ENCODE measurements at regions not wholly inside any gene's neighbourhood (a gene's known extent, or its start where the extent isn't known, plus 50 kb on each side); places are given as distances from the start of the nearest gene placed in this dataset.

- H3K9me3 Mint-ChIP-seq: peaks cover 12% of the 10 kb centered on the region
- H3K27me3 Mint-ChIP-seq (ENCODE audit: low read depth, poor library complexity): peaks cover 3% of the 10 kb centered on the region
- no peak overlapping the region for H3K4me3 Mint-ChIP-seq
- DNase-seq: no peak
- peaks cover 11% of the 10 kb centered on the region for H3K4me1 Mint-ChIP-seq
- H3K36me3 Mint-ChIP-seq (ENCODE audit: low read depth): no peaks in the 10 kb centered on the region
- no peak overlapping the region for H3K27ac Mint-ChIP-seq
- TF ChIP-seq CTCF (IDR thresholded peaks at IDR 0.05): no peak
Observed at GRCh38 chr13:21967871-21968270, 297.0 kb downstream of the FGF9 start.

GRCh38 chr13:21970172-21970571 lies 299.3 kb downstream of the FGF9 start:
- Mint-ChIP-seq H3K4me1 (peaks cover 17% of the 10 kb centered on the region), H3K27me3 (ENCODE audit: low read depth, poor library complexity) (no peaks in the 10 kb centered on the region), H3K27ac (no peak overlapping the region), H3K36me3 (ENCODE audit: low read depth) (no peaks in the 10 kb centered on the region), H3K9me3 (no peaks in the 10 kb centered on the region), H3K4me3 (no peak overlapping the region)
- no peak for TF ChIP-seq CTCF (IDR thresholded peaks at IDR 0.05)
- DNase-seq: no peak

- peaks cover 17% of the 10 kb centered on the region for H3K4me1 Mint-ChIP-seq
- no peak for TF ChIP-seq CTCF (IDR thresholded peaks at IDR 0.05)
- H3K4me3 Mint-ChIP-seq: no peak overlapping the region
Observed at GRCh38 chr13:21970918-21971317, 300.0 kb downstream of the FGF9 start.

GRCh38 chr13:21971662-21972621 lies 301.1 kb downstream of the FGF9 start:
- H3K36me3 Mint-ChIP-seq (ENCODE audit: low read depth): no peaks in the 10 kb centered on the region
- no peaks in the 10 kb centered on the region for H3K27me3 Mint-ChIP-seq (ENCODE audit: low read depth, poor library complexity)
- peaks cover 13% of the 10 kb centered on the region for H3K4me1 Mint-ChIP-seq
- TF ChIP-seq CTCF (IDR thresholded peaks at IDR 0.05): no peak
- no peak for DNase-seq
- H3K4me3 Mint-ChIP-seq: no peak overlapping the region
- H3K9me3 Mint-ChIP-seq: no peaks in the 10 kb centered on the region
- H3K27ac Mint-ChIP-seq: no peak overlapping the region

More at GRCh38 chr13:21970918-21971317, 300.0 kb downstream of the FGF9 start:
- Mint-ChIP-seq H3K27ac (no peak overlapping the region), H3K36me3 (ENCODE audit: low read depth) (no peaks in the 10 kb centered on the region), H3K27me3 (ENCODE audit: low read depth, poor library complexity) (no peaks in the 10 kb centered on the region), H3K9me3 (no peaks in the 10 kb centered on the region)
- no peak for DNase-seq

- H3K27ac Mint-ChIP-seq: no peak overlapping the region
- DNase-seq: no peak
- no peak overlapping the region for H3K4me3 Mint-ChIP-seq
- H3K9me3 Mint-ChIP-seq: no peaks in the 10 kb centered on the region
- TF ChIP-seq CTCF (IDR thresholded peaks at IDR 0.05): no peak
- peaks cover 24% of the 10 kb centered on the region for H3K4me1 Mint-ChIP-seq
- no peaks in the 10 kb centered on the region for H3K36me3 Mint-ChIP-seq (ENCODE audit: low read depth)
- no peaks in the 10 kb centered on the region for H3K27me3 Mint-ChIP-seq (ENCODE audit: low read depth, poor library complexity)
Observed at GRCh38 chr13:21973437-21974125, 302.7 kb downstream of the FGF9 start.
